Pancreas (tissue), 10 donors: ENCODE measurements at regions not wholly inside any gene's neighbourhood (a gene's known extent, or its start where the extent isn't known, plus 50 kb on each side); places are given as distances from the start of the nearest gene placed in this dataset.

ENCODE experiments used
- ATAC-seq, 4 donors: fragments of 200-7000 bp; cut with Tn5 transposase; one replicate each; pipeline versions ENCODE4 v1.8.0 to v1.9.1; 2020; ENCODE audit warnings: mild to moderate bottlenecking in 4 of 4, moderate library complexity in 4 of 4
- DNase-seq, 6 donors: peaks; one replicate each; pipeline ENCODE4 v3.0.0-alpha.2; 2020
- FAIRE-seq: peaks from 2 replicates; lab custom pipeline; 2012; peaks lifted over from hg19 to GRCh38; lab: Jason Lieb, UNC
- H3K27ac ChIP-seq, 4 donors: fragments of 200-600 bp; sonication (generic); 1 replicate in 3 of 4; 2 replicates in 1 of 4; pipeline versions ENCODE4 v1.5.0 to v1.8.0; 2020
- H3K27me3 ChIP-seq, 4 donors: fragments of 200-600 bp; one replicate each; pipeline ENCODE4 v1.8.0; 2021
- H3K36me3 ChIP-seq, 3 donors: fragments of 200-600 bp; sonication (generic) in 1 of 3; one replicate each; pipeline versions ENCODE4 v1.5.0 to v1.8.0; 2020 to 2021
- H3K4me1 ChIP-seq, 3 donors: fragments of 200-600 bp; one replicate each; pipeline ENCODE4 v1.8.0; 2021
- H3K4me3 ChIP-seq, 4 donors: fragments of 200-600 bp; sonication (generic) in 2 of 4; one replicate each; pipeline versions ENCODE4 v1.5.0 to v1.8.0; 2020 to 2021
- H3K9me3 ChIP-seq, 4 donors: fragments of 200-600 bp; one replicate each; pipeline ENCODE4 v1.8.0; 2021
- WGBS, 2 donors: extraction: QIAGEN DNeasy Blood & Tissue Kit; methylation state at CpG; one replicate each; pipeline ENCODE4 v1.1.7; 2013; 5-methylcytosine and 5-hydroxymethylcytosine counted together
- intact Hi-C, 3 donors: fragments of 100-400 bp; cut with DNase I; formaldehyde crosslinking; loops; one replicate each; pipeline versions ENCODE4 v1.11.1 to v1.14.2; 2022
- TF ChIP-seq, protein P1 (sequence below), 4 donors: fragments of 200-600 bp; sonication (generic) in 3 of 4; IDR thresholded peaks; one replicate each; pipeline versions ENCODE4 v1.5.0 to v1.8.0; 2021; ENCODE audit warnings: antibody characterized with exemption in 4 of 4
- donor health status: healthy with polysubstance abuse.
- donor health status: DM: no; HTN: no; CAD: no; lungs with moderate emphysema.
- donor health status: DM: no; HTN: no; CAD: no.
- donor health status: control.
- donor health status: control.
- donor health status: Bipolar disorder and iron deficiency.
- donor health status: DM: yes; HTN: yes; CAD: no.
- donor health status: DM: no; HTN: no; CAD: no.
- donor health status: DM: no; HTN: no; CAD: no.
- donor health status: DM: yes; HTN: yes; CAD: no.

DNA sequence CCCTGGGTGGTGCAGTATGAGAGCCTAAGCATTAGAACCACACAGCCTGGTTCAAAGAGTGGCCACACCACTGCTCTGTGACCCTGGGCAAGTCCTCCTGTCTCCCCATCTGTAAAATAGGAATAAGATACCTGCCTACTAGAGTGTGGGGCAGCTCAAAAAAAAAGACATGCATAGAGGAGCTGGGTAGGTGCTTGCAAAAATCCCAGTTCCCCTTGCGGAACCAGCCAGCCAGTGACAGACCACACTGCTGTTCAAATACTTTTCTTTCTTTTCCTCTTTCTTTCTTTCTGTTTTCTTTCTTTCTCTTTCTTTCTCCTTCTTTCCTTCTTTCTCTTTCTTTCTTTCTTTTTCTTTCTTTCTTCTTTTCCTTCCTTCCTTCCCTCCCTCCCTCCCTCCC, 63.0 kb upstream of the TRIM2 start:
- peaks cover 5 to 13% (median 10%) of the 10 kb centered on the region in 3 donors for H3K4me1 ChIP-seq
- WGBS, 2 donors = 85 to 89% methylated on average over 1 of the region's 1 CpG
- no peak overlapping the region for H3K4me3 ChIP-seq
- H3K27me3 ChIP-seq = no peaks in the 10 kb centered on the region
- ATAC-seq (no peak), DNase-seq (no peak), FAIRE-seq (no peak)
- H3K27ac ChIP-seq = no peak overlapping the region
- no peaks in the 10 kb centered on the region for H3K9me3 ChIP-seq
- intact Hi-C loops = loop anchor here in 2 of 3 donors (5.0 to 10.0 kb wide), 2 partner anchors 174 to 176 kb away; no protein-coding TSS in a partner anchor
- TF ChIP-seq, protein P1, sequence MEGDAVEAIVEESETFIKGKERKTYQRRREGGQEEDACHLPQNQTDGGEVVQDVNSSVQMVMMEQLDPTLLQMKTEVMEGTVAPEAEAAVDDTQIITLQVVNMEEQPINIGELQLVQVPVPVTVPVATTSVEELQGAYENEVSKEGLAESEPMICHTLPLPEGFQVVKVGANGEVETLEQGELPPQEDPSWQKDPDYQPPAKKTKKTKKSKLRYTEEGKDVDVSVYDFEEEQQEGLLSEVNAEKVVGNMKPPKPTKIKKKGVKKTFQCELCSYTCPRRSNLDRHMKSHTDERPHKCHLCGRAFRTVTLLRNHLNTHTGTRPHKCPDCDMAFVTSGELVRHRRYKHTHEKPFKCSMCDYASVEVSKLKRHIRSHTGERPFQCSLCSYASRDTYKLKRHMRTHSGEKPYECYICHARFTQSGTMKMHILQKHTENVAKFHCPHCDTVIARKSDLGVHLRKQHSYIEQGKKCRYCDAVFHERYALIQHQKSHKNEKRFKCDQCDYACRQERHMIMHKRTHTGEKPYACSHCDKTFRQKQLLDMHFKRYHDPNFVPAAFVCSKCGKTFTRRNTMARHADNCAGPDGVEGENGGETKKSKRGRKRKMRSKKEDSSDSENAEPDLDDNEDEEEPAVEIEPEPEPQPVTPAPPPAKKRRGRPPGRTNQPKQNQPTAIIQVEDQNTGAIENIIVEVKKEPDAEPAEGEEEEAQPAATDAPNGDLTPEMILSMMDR (IDR thresholded peaks at IDR 0.05) = no peak
- no peaks in the 10 kb centered on the region for H3K36me3 ChIP-seq

DNA sequence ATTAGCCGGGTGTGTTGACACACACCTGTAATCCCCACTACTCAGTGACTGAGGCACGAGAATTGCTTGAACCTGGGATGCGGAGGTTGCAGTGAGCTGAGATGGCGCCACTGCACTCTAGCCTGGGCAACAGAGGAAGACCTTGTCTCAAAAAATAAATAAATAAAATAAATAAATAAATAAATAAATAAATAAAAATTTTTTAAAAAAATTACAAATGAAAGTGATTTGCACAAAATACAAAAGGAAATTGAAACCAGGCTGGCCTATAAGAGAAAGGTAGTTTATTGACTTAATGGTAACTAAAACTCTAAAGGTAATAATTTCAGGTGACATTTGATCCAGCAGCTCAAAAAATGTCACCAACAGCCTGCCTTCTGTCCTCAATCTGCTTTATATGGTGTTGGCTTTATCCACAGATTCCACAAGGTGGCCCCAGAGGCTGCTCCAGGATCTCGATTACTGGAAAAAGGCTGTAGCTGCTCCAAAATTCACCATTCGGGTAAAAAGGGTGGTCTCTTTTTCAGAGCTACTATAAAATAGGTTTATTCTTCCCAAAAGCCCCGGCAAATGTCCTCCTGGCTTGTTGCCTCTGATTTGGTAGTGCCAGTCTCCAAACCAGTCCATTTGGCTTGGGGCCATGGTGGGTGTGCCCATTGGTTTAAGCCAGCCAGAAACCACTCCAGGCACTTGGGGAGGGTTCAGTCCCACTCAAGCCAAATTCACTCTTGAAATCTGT, 61.4 kb upstream of the TRIM2 start:
- peaks cover 5 to 13% (median 10%) of the 10 kb centered on the region in 3 donors for H3K4me1 ChIP-seq
- FAIRE-seq = peak; percentile 60
- peak; percentile 86 to 93 (median 91) for ATAC-seq
- no peaks in the 10 kb centered on the region for H3K36me3 ChIP-seq
- no peaks in the 10 kb centered on the region for H3K9me3 ChIP-seq
- no peaks in the 10 kb centered on the region for H3K27me3 ChIP-seq
- TF ChIP-seq, protein P1 (IDR thresholded peaks at IDR 0.05) = peak in 3 of 4 donors; percentile 65 to 70 (median 69)
- H3K27ac ChIP-seq = peak overlapping the region in 2 of 4 donors; percentile 62 to 69
- peak; percentile 67 to 84 (median 82) for DNase-seq
- intact Hi-C loops = loop anchor here in 2 of 3 donors (5.0 to 10.0 kb wide), 2 partner anchors 172 to 174 kb away; no protein-coding TSS in a partner anchor
- H3K4me3 ChIP-seq = no peak overlapping the region
- 32 to 40% methylated on average over 7 of the region's 7 CpGs for WGBS, 2 donors

- no peak for FAIRE-seq
Observed at GRCh38 chr4:153143527-153144348, 60.5 kb upstream of the TRIM2 start.

GRCh38 chr4:153146031-153146430, 58.2 kb upstream of the TRIM2 start:
- H3K4me3 ChIP-seq = no peak overlapping the region
- TF ChIP-seq, protein P1 (IDR thresholded peaks at IDR 0.05) = no peak

More at GRCh38 chr4:153143527-153144348, 60.5 kb upstream of the TRIM2 start:
- Histone ChIP-seq H3K27ac (peak overlapping the region in 3 of 4 donors; percentile 28 to 69 (median 62)), H3K27me3 (no peaks in the 10 kb centered on the region), H3K4me3 (no peak overlapping the region), H3K36me3 (no peaks in the 10 kb centered on the region), H3K4me1 (peaks cover 5 to 13% (median 10%) of the 10 kb centered on the region in 3 donors), H3K9me3 (no peaks in the 10 kb centered on the region)
- peak in 4 of 6 donors; percentile 22 to 51 (median 42) for DNase-seq
- intact Hi-C loops = loop anchor here in 2 of 3 donors (5.0 to 10.0 kb wide), 2 partner anchors 171 to 174 kb away; no protein-coding TSS in a partner anchor
- TF ChIP-seq, protein P1 (IDR thresholded peaks at IDR 0.05) = no peak
- peak; percentile 79 to 86 (median 83) for ATAC-seq
- WGBS, 2 donors = 5 to 8% methylated on average over 7 of the region's 7 CpGs

More at GRCh38 chr4:153146031-153146430, 58.2 kb upstream of the TRIM2 start:
- H3K27me3 ChIP-seq = no peaks in the 10 kb centered on the region
- intact Hi-C loops = loop anchor here in 1 of 3 donors (10.0 kb wide), 1 partner anchor 169 kb away; no protein-coding TSS in a partner anchor
- H3K9me3 ChIP-seq = no peaks in the 10 kb centered on the region
- FAIRE-seq (no peak), ATAC-seq (no peak), DNase-seq (no peak)
- no peak overlapping the region for H3K27ac ChIP-seq
- 76 to 94% methylated on average over 1 of the region's 1 CpG for WGBS, 2 donors
- peaks cover 5 to 13% (median 10%) of the 10 kb centered on the region in 3 donors for H3K4me1 ChIP-seq
- no peaks in the 10 kb centered on the region for H3K36me3 ChIP-seq
